Kasumi-1 (cell line): ENCODE measurements at regions not wholly inside any gene's neighbourhood (a gene's known extent, or its start where the extent isn't known, plus 50 kb on each side); places are given as distances from the start of the nearest gene placed in this dataset.
"Not testable (repeated sequence)": the region's sequence is repeated elsewhere in the genome, so short reads cannot be mapped to it uniquely, and the experiment has no call there.

Source experiments
- DNase-seq, 2 experiments: peaks; one replicate each; lab custom pipeline; 2025; lab: John Stamatoyannopoulos, UW

DNA sequence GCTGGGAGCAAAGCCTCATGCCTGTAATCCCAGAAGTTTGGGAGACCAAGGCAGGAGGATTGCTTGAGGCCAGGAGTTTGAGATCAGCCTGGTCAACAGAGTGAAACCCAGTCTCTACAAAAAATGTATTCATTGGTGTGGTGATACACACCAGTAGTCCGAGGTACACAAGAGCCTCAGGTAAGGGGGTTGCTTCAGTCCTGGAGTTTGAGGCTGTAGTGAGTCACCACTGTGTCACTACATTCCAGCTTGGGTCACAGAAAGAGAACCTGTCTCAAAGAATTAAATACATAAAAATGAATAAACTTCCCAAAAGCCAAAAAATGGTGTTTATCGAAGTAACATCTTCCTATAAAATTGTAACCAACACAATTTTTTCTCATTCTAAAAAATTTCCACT lies 568.1 kb upstream of the LINC00305 start:
- no peak for DNase-seq

DNA sequence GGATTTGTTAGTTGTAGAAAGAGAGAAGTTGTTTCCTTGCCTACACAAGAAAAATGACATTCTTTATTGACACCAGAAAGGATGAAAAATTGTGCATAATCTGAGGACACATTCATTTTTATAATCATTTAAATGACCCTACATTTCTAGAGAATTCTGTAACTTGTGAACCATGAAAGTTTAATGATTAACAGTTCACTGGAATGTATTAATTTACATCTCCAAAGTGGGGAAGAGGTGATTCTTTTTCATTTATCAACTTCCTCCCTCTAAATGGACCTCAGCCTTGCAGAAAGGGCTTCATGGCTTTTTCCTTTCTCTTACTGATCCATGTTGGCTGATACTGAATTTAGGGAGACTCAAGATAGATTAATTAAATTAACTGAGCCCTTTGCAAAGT lies 565.2 kb upstream of the LINC00305 start:
- DNase-seq = no peak

DNA sequence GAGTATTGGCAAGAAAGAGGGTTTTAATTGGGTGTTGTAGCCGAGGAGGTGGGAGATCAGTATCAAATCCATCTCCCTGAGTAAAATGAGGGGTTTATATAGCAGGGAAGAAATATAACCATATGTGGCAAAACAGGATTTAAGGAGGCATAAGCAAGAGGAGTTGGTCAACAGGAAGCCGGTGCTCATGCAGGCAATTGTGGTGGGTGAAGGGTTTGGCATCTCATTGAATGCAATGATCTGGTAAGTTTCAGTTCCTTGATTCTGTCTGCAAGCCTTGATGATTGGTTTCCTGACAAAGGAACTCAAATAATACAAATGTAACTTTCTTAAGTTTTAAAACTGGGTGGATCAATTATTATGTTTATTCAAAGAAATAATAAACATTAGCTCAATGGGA lies 564.4 kb upstream of the LINC00305 start:
- no peak for DNase-seq

DNA sequence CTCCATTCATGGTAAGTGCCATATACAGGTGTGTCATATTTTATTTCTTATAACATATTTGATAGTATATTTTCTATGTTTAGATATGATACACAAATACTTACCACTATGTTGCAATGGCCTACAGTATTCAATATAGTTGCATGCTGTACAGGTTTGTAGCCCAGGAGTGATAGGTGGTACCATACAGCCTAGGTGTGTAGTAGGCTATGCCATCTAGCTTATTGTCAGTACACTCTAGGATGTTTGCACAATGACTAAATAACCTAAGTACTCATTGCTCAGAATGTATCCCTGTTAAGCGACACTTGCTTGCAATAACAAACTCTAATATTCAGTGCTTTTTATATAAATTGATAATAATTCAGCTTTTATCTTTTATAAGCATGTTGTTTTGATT lies 563.1 kb upstream of the LINC00305 start:
- no peak for DNase-seq

DNA sequence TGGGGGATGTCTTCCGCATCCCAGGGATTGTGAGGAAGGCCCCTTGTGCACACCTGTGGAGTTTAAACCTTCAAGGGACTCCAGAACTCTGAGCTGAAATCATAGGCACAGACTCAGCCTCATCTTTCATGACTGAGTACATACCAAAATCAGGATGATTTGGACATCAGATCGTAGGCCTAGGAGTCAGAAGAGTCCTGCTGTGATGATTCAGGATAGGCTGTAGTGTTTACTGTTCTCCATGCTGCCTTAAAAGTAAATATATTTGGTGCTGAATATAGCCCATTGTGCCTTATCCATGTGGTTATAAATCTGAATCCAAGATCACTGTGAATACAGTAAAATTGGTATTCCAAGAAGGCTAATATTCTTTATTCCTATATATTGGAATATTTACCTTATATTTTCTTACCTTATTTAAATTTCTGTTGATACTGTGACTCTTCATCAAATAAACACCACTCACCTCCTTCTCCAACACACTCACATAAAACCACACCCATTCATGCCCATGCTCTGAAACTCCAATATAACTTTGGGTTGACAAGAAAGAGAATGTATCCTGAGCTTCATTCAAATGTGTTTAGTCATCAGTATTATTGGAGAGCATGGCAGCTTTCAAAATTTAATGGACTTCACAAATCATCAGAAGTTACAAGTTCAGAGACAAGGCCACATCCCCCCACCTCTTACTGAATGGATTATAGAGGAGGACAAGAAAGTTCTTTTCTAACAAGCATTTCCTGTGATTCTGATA lies 561.4 kb upstream of the LINC00305 start:
- DNase-seq = no peak

DNA sequence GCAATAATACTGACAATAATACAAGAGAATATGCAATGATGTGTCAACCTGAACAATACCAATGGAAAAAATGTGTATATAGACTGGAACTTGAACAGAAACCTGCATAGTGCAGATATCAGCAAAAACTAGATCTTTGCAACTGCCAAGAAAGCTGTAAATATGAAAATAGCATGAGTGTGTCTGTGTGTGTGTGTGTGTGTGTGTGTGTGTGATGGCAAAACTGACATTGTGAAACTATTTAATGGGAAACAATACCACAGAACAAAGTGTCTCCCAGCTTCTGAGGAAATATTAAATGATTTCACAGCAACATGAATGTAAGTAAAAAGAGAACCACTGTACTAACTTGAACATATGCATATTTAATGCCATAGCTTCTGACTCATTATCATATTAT lies 558.2 kb upstream of the LINC00305 start:
- peak in 1 of 2 experiments; percentile 4 for DNase-seq

DNA sequence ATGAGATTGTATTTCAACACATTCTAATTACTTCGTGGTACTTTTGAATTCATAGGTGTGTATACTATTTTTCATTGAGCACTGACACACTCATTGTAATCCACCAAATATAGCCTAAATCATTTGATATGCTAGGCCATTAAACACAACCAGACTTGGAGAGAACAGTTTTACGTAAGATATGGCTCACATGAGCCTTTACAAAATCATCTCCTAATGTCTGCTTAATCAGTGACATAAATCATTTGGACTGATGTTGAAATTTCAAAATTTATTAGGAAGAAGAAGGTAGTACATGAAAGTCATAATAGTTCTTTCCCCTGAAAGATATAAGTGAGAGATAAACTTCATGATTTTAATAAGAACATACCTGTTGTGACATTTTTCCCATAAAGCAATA lies 550.2 kb upstream of the LINC00305 start:
- DNase-seq = no peak

DNA sequence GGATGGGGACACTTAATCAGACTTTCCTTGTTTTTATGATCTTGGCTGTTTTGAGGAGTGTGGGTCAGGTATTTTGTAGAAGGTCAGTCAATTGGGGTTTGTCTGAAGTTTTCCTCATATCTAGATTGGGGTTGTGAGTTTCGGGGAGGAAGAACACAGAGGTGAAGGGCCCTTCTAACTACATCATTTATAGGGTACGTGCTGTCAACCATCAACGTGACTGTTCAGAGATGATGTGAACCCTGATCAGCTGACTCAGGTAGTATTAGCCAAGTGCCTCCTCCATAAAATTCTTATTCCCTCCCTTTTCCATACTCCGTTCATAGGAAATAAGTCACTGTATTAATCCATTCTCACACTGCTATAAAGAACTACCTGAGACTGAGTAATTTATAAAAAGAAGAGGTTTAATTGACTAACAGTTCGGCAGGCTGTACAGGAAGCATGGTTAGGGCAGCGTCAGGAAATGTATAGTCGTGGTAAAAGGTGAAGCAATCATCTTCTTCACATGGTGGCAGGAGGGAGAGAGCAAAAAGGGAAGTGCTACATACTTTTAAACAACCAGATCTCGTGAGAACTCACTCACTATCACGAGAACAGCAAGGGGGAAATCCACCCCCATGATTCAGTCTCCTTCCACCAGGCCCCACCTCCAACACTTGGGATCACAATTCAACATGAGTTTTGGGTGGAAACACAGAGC lies 547.1 kb upstream of the LINC00305 start:
- DNase-seq = peak; percentile 87 to 90

DNA sequence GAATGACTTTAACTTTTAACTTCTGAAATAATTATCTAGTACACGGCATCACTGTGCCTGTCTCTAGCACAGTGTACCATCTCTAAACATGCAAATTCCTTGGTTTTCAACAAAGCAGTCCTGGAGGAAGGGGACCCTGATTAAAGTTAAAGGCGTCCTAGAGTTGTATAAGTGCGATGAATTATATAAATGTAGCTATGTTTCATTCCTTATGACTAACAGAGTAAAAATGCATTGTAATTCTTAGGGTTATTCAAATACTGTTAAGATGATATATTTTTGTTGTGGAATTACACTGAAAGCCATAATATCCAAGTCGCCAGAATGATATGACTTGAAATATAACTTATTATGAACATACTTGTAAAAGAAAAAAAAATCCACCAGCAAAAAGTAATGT lies 544.9 kb upstream of the LINC00305 start:
- DNase-seq = no peak

DNA sequence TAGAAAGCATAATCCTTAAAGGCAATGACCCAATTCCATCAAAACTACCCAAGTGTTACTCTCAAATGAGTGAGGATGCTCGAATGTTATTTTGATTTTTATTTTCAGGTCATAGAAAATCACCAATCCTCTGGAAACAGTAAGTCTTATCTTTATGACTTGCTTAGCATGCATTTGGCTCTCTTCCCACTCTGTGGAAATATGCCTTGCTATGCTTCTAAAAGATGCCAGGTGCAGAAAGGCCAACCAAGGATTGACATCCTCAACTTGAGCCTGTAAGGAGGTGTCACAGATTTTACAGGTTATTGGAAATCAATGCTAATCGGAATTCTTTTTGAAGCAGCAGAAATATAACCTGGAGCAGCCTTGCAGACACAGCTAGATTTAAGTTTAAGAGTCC lies 543.9 kb upstream of the LINC00305 start:
- DNase-seq = no peak

DNA sequence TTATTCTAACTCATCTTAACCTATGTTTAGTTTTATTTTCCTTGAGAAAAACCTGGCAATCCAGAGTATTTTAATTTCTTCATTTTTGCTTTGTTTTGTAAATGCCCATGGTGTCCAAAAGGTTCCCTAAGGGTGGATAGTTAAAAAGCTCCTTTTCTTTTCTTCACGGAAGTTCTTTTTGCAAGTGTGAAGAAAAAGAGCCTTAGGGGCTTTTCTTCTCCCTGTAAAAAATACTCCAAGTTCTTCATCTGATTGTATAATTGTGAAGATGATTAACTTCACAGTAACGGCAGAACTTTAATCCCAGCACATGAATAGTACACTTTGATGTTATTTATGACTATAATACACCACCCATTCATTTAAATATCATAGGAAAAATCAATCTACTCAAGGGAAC lies 530.2 kb upstream of the LINC00305 start:
- no peak for DNase-seq

DNA sequence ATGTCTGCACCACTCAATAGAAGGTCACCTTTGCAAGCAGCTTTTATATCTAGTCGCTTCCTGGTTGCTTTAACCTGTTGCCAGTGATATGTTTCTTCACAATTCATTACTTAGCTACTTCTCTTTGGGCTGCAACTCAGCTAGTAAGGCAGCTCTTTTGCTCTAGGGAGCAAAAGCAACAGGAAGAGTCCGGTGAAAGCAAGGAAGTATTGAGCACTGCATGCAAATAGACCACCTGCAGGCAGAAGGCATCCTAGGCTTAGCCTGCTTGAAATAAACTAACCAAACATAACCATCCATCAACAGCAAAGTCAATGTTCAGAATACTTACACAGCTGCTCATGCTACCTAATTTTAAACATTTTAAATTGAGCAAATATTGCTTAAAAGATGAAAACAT lies 529.2 kb upstream of the LINC00305 start:
- DNase-seq = no peak

DNA sequence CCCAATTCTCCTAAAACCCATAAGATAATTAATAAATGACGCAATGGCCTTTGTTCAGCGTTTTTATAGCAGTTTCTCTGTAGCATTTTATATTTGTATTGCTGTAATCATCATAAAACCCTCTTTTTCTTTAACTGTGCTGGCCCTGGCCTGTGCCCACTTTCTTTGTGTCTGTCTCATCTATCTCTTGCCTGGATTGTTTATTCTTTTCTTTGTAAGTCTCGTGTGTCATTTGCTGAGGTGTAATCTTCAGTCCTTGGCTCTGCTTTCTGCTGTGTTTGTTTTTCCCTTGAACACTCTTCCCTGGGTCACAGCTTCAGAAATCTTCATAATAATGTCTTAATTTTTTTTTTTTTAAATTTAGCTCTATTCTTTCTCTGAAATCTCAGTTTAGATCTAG lies 525.8 kb upstream of the LINC00305 start:
- DNase-seq = no peak

DNA sequence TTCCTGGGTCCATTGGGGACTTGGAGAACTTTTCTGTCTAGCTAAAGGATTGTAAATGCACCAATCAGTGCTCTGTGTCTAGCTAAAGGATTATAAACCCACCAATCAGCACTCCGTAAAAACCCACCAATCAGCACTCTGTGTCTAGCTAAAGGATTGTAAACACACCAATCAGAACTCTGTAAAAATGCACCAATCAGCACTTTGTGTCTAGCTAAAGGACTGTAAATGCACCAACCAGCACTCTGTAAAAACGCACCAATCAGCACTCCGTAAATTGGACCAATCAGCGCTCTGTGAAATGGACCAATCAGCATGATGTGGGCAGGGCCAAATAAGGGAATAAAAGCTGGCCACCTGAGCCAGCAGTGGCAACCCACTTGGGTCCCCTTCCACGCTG lies 522.4 kb upstream of the LINC00305 start:
- not testable (repeated sequence) for DNase-seq

DNA sequence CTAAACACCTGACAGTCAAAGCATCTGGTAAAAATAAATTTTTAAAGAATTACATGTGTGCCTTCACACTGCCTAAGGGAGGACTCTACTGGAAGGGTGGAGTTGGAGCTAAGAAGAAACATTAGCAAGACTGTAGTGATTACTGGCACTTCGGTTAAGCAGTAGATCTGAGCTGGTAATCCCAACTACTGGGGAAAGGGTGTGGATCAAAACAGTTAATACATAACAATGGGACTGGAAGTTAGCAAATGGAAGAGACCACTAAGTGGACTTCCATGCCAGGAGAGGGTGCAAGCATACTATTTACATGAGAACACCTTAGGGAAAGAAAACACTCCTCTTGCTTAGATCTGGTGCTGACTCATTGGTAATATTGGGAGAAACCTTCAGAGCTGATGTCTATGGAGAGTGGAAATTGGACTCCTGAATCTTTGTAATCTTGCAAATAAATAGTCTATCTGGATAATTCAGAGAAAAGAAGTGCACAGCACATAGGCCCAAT lies 519.6 kb upstream of the LINC00305 start:
- DNase-seq = no peak

DNA sequence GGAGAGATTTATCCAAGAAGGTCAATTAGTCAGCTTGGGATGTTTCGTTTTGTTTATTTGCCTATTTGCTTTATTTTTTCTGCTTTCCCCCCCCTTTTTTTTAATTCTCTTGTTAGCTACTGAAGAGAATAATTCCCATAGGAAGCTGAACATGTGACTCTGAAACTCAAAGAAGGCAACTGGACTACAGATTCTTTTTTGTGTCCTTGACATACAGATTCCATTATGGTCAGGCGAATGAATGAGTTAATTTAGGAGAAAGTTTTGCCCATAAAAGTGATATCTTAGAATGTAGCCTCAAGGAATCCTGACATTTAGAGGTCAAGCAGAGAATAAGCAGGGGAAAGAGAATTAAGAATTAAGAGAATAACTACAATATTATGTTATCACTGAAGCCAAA lies 514.2 kb upstream of the LINC00305 start:
- no peak for DNase-seq

DNA sequence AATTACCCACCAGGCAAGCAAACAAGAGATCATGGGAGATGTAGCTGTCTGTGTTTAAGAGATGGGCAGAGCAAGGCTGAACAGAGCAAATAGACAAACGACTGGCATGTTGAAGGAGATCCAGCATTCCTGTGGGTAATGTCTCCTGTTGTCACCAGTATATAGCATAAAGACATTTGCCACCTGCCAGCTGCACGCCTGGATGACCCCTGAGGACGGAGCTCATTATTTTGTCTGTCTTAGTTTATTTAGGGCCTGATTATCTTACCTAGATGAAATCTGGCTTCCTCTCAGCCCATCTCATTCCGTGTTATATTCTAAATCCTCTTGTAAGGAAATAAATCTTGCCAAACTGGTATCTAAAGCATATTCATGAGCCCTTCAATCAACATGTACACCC lies 510.3 kb upstream of the LINC00305 start:
- no peak for DNase-seq

DNA sequence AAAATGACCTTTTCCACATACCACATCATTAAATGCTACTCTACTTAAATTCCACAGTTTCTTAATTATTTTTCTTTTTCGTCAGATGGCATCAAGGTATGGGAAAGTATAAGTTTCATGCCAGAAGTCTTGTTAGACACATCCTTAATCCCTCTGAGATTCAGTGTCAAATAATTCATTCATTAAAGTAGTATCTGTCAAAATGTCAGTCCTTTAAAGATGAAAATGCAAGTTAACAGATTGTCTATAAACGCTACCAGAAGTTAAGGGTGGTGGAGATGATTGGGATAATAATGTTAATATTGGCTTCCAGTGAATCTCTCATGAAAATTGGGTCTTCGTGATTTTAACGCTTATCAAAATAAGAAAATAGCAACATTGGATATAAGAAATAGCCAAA lies 504.2 kb upstream of the LINC00305 start:
- DNase-seq = no peak

DNA sequence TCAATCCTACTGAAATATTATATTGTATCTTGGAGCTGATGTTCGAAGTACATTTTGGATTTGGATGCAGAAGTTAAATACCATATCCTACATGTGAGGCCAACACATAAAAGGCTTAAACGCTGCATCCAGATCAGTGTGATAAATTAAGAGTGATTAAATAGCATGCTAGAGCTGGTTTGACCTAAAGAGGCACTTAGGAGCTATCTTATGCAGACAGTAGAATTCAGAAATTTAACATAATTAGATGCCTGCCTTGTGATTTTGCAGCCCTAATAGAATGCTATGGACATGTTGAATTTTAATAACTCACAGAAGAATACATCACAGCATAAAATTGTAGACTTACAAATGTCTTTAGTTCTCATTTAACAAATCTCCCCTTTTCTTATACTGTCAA lies 501.2 kb upstream of the LINC00305 start:
- DNase-seq = no peak

DNA sequence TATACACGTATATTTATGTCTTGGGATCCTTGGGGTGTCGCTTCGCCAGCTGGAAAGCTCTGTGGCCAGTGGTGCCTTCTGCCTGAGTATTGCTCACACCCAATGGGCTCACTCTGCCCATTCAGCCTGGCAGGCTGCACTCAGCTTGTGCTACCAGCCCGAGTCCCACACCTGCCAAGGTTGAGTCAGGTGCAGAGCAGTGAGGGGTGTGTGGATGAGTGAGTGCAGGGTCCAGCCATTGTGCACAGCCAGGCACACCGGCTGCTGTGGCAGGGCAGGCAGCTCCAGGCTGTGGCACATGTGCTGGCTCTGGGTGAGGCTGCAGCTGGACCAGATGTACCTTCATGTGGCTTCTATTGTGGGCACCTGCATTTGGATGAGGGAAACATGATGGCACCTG lies 496.9 kb upstream of the LINC00305 start:
- DNase-seq = no peak

DNA sequence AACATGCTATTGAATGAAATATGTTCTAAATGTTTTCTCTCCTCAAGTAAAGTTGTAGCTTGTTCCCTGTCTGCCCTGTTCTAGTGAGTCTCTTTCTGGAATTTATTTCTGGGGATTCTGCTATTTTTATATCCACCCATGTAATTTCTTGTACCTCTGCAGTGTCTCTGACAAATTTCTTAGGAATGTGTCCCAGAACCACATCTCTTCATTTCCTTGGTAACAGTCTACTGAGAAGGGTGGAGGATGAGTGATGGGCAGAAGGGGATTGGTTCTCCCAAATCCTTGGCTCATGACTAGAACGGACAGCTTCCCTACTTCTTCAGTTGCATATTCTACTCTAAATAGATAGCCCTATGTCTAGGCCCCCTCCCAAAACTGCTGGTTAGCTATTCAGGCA lies 490.6 kb upstream of the LINC00305 start:
- no peak for DNase-seq

DNA sequence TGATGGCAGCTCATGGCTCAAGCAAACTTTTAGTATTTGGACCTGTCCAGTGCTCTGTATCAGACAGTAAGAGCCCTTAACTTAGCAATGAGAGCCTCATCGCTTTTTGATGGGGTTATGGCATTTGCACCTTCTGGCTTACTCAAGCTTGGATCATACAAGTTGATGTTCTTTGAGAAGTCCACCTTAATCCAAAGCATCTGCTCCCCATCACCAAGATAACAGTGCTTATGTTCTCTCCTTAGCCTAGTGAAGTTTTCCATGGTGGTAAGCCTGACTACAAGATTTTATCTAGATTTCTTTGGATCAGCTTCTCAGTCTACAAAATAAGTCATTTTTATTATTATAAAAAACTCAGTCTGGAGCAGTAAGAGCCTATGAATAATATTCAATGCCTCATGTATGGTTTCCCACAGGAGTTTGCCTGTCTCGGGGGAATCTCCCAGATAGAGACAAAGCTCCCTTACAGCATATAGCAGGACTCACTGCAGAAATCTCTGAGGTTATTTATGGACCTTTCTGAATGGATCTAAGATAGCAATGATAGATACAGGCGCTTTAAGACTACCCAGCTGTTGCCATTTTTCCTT lies 472.2 kb upstream of the LINC00305 start:
- DNase-seq = no peak

DNA sequence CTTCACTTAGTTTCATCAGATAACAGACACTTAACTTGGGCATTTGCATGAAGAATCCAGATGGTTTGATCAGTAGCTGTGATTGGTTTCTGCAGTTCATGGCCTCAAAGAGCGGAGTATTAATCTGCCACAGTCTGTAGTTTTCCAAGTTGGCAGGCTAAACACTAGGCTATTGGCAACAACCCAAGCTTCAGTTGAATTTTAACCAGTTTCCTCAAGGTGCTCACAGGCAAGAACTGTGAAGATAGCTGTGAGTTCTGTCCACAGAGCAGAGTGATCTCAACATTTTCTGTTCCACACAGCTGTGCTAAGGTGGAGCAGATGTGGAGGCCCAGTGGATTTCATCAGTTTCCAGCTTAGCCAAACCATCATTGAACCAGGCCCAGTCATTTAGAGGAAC lies 469.5 kb upstream of the LINC00305 start:
- DNase-seq = no peak
